Liver (tissue), 8 donors: ENCODE measurements at regions not wholly inside any gene's neighbourhood (a gene's known extent, or its start where the extent isn't known, plus 50 kb on each side); places are given as distances from the start of the nearest gene placed in this dataset.

Source experiments
- DNase-seq: peaks from one replicate; pipeline ENCODE4 v3.0.0-alpha.2; 2017; ENCODE audit warnings: low spot score
- H3K27ac ChIP-seq, 2 donors: one replicate each; pipeline ENCODE4 v1.7.0; 2013; ENCODE audit warnings: inconsistent platforms in 2 of 2, low read length in 2 of 2, control low read depth in 1 of 2, low read depth in 1 of 2, mild to moderate bottlenecking in 1 of 2
- H3K27me3 ChIP-seq, 4 donors: one replicate each; pipeline versions ENCODE4 v1.6.1 to v1.7.0; 2013; ENCODE audit warnings: low read length in 3 of 4, inconsistent platforms in 1 of 4, mild to moderate bottlenecking in 1 of 4, moderate library complexity in 1 of 4; ENCODE audit not compliant: control insufficient read depth in 4 of 4, insufficient read depth in 4 of 4
- H3K36me3 ChIP-seq, 4 donors: one replicate each; pipeline versions ENCODE4 v1.6.1 to v1.7.0; 2013; ENCODE audit warnings: low read length in 3 of 4, mild to moderate bottlenecking in 3 of 4, low read depth in 1 of 4, moderate library complexity in 1 of 4; ENCODE audit not compliant: control insufficient read depth in 4 of 4, insufficient read depth in 3 of 4
- H3K4me1 ChIP-seq, 4 donors: one replicate each; pipeline versions ENCODE4 v1.6.1 to v1.7.0; 2013; ENCODE audit warnings: low read length in 3 of 4, mild to moderate bottlenecking in 3 of 4, moderate library complexity in 1 of 4; ENCODE audit not compliant: control insufficient read depth in 4 of 4, insufficient read depth in 4 of 4
- H3K4me3 ChIP-seq, 3 donors: one replicate each; pipeline versions ENCODE4 v1.6.1 to v1.7.0; 2013; ENCODE audit warnings: low read length in 3 of 3, control low read depth in 1 of 3, low read depth in 1 of 3, mild to moderate bottlenecking in 1 of 3
- H3K9ac ChIP-seq, 2 donors: one replicate each; pipeline ENCODE4 v1.7.0; 2013; ENCODE audit warnings: low read length in 2 of 2, mild to moderate bottlenecking in 2 of 2, moderate library complexity in 2 of 2, control low read depth in 1 of 2, low read depth in 1 of 2
- H3K9me3 ChIP-seq, 4 donors: one replicate each; pipeline versions ENCODE4 v1.6.1 to v1.7.0; 2013; ENCODE audit warnings: low read length in 3 of 4; ENCODE audit not compliant: control insufficient read depth in 4 of 4
- EGR1 ChIP-seq, 2 donors: IDR thresholded peaks; 2 replicates each; pipeline ENCODE4 v1.6.1; 2016 to 2018; ENCODE audit warnings: antibody characterized with exemption in 2 of 2, low read depth in 2 of 2
- FOXA1 ChIP-seq: IDR thresholded peaks from 2 replicates; pipeline ENCODE4 v1.6.1; 2016; ENCODE audit warnings: antibody characterized with exemption
- FOXA2 ChIP-seq: IDR thresholded peaks from 2 replicates; pipeline ENCODE4 v1.6.1; 2016; ENCODE audit warnings: antibody characterized with exemption
- GABPA ChIP-seq, 2 donors: IDR thresholded peaks in 1 of 2; conservative IDR thresholded peaks in 1 of 2; 2 replicates each; pipeline ENCODE4 v1.6.1; 2016; ENCODE audit warnings: antibody characterized with exemption in 2 of 2, mild to moderate bottlenecking in 1 of 2, moderate library complexity in 1 of 2
- HNF4A ChIP-seq, 2 donors: conservative IDR thresholded peaks; 2 replicates each; pipeline ENCODE4 v1.6.1; 2016; ENCODE audit warnings: antibody characterized with exemption in 2 of 2, mild to moderate bottlenecking in 2 of 2
- HNF4G ChIP-seq: IDR thresholded peaks from 2 replicates; pipeline ENCODE4 v1.6.1; 2016; ENCODE audit warnings: antibody characterized with exemption
- JUND ChIP-seq, 2 donors: IDR thresholded peaks; 2 replicates each; pipeline ENCODE4 v1.6.1; 2016; ENCODE audit warnings: antibody characterized with exemption in 2 of 2
- NR2F2 ChIP-seq: IDR thresholded peaks from 2 replicates; pipeline ENCODE4 v1.6.1; 2016; ENCODE audit warnings: antibody characterized with exemption
- RAD21 ChIP-seq, 2 donors: IDR thresholded peaks; 2 replicates each; pipeline ENCODE4 v1.6.1; 2016; ENCODE audit warnings: antibody characterized with exemption in 2 of 2, mild to moderate bottlenecking in 2 of 2
- RXRA ChIP-seq, 2 donors: IDR thresholded peaks; 2 replicates each; pipeline ENCODE4 v1.6.1; 2017 to 2018; ENCODE audit warnings: antibody characterized with exemption in 2 of 2, mild to moderate bottlenecking in 1 of 2
- SP1 ChIP-seq: IDR thresholded peaks from 2 replicates; pipeline ENCODE4 v1.6.1; 2018; ENCODE audit warnings: antibody characterized with exemption, mild to moderate bottlenecking
- TAF1 ChIP-seq: conservative IDR thresholded peaks from 2 replicates; pipeline ENCODE4 v1.6.1; 2016; ENCODE audit warnings: antibody characterized with exemption, mild to moderate bottlenecking
- WGBS: extraction: QIAGEN DNeasy Blood & Tissue Kit; methylation state at CpG from one replicate; pipeline ENCODE4 v1.1.7; 2013; 5-methylcytosine and 5-hydroxymethylcytosine counted together
- TF ChIP-seq, protein P1 (sequence below): IDR thresholded peaks from 2 replicates; pipeline ENCODE4 v1.6.1; 2016; ENCODE audit warnings: antibody characterized with exemption
- TF ChIP-seq, protein P2 (sequence below): IDR thresholded peaks from 2 replicates; pipeline ENCODE4 v1.6.1; 2016; ENCODE audit warnings: antibody characterized with exemption, mild to moderate bottlenecking
- TF ChIP-seq, protein P3 (sequence below): fragments of 150-350 bp; IDR thresholded peaks from 2 replicates; pipeline ENCODE4 v1.5.1; 2017; ENCODE audit warnings: improper control_type of control experiment, low read depth, low read length; ENCODE audit not compliant: missing input control
- TF ChIP-seq, protein P4 (sequence below): IDR thresholded peaks from 2 replicates; pipeline ENCODE4 v1.6.1; 2016; ENCODE audit warnings: antibody characterized with exemption
- donor health status: healthy.
- donor health status: healthy.
- donor health status: healthy.
- donor health status: healthy.
- donor health status: healthy.

DNA sequence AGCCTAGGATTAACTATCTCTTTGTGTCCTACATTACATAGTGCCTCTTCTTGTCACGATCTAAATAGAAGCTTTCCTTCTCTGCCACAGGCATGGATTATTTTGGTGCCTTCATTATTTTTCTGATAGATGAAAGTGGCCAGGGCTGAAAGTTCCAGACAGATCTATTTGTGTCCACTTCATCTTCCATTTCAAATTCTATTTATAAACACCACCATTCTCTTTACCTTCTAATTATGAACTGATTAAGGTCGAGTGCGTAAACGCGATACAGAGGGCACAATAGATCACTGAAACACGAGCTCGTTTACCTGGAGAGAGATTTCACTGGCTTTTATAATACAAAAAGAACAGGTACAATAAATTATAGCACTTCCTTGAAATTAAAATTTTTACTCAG lies 105.0 kb downstream of the EDEM1 start:
- Histone ChIP-seq H3K4me3 (no peak overlapping the region), H3K27ac (no peak overlapping the region), H3K4me1 (no peaks in the 10 kb centered on the region), H3K9ac (no peak overlapping the region), H3K36me3 (no peaks in the 10 kb centered on the region), H3K27me3 (no peaks in the 10 kb centered on the region), H3K9me3 (peaks cover 0 to 3% (median 1%) of the 10 kb centered on the region in 4 donors)
- no peak for DNase-seq
- TF ChIP-seq, protein P1, sequence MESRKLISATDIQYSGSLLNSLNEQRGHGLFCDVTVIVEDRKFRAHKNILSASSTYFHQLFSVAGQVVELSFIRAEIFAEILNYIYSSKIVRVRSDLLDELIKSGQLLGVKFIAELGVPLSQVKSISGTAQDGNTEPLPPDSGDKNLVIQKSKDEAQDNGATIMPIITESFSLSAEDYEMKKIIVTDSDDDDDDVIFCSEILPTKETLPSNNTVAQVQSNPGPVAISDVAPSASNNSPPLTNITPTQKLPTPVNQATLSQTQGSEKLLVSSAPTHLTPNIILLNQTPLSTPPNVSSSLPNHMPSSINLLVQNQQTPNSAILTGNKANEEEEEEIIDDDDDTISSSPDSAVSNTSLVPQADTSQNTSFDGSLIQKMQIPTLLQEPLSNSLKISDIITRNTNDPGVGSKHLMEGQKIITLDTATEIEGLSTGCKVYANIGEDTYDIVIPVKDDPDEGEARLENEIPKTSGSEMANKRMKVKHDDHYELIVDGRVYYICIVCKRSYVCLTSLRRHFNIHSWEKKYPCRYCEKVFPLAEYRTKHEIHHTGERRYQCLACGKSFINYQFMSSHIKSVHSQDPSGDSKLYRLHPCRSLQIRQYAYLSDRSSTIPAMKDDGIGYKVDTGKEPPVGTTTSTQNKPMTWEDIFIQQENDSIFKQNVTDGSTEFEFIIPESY: no peak
- TF ChIP-seq RAD21 (IDR thresholded peaks at IDR 0.05) (no peak), TAF1 (no peak), JUND (IDR thresholded peaks at IDR 0.05) (no peak), HNF4A (conservative IDR thresholded peaks at IDR 0.05) (no peak), EGR1 (IDR thresholded peaks at IDR 0.05; ENCODE audit: low read depth in 2 of 2) (no peak)
- TF ChIP-seq, protein P2, sequence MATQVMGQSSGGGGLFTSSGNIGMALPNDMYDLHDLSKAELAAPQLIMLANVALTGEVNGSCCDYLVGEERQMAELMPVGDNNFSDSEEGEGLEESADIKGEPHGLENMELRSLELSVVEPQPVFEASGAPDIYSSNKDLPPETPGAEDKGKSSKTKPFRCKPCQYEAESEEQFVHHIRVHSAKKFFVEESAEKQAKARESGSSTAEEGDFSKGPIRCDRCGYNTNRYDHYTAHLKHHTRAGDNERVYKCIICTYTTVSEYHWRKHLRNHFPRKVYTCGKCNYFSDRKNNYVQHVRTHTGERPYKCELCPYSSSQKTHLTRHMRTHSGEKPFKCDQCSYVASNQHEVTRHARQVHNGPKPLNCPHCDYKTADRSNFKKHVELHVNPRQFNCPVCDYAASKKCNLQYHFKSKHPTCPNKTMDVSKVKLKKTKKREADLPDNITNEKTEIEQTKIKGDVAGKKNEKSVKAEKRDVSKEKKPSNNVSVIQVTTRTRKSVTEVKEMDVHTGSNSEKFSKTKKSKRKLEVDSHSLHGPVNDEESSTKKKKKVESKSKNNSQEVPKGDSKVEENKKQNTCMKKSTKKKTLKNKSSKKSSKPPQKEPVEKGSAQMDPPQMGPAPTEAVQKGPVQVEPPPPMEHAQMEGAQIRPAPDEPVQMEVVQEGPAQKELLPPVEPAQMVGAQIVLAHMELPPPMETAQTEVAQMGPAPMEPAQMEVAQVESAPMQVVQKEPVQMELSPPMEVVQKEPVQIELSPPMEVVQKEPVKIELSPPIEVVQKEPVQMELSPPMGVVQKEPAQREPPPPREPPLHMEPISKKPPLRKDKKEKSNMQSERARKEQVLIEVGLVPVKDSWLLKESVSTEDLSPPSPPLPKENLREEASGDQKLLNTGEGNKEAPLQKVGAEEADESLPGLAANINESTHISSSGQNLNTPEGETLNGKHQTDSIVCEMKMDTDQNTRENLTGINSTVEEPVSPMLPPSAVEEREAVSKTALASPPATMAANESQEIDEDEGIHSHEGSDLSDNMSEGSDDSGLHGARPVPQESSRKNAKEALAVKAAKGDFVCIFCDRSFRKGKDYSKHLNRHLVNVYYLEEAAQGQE: no peak
- 83% methylated on average over 7 of the region's 7 CpGs for WGBS

DNA sequence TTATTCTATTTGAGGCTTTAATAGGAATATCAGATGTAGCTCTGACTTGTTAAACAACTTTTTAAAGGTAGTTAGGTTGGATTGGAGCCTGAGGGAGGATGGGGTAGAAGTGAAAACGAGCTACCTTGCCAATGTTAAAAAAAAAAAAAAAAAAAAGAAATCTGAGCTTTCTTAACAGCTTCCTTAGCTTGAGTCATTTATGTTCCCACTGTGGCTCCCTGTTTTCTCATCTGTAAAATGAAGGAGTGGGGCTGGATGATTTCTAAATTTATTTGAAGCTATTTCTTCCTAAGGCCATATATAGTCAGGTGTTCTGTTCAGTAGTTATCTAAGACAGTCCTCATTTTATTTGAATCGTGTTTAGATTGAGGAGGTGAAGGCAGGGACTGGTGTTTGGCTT lies 105.7 kb downstream of the EDEM1 start:
- Histone ChIP-seq H3K4me3 (no peak overlapping the region), H3K27ac (no peak overlapping the region), H3K4me1 (no peaks in the 10 kb centered on the region), H3K27me3 (no peaks in the 10 kb centered on the region), H3K36me3 (no peaks in the 10 kb centered on the region), H3K9ac (no peak overlapping the region), H3K9me3 (peaks cover 0 to 2% (median 0%) of the 10 kb centered on the region in 4 donors)
- WGBS: 56% methylated on average over 2 of the region's 2 CpGs
- no peak for DNase-seq
- TF ChIP-seq HNF4G (no peak), NR2F2 (no peak), SP1 (no peak), FOXA2 (no peak), RAD21 (IDR thresholded peaks at IDR 0.05) (no peak), FOXA1 (no peak), TAF1 (no peak), RXRA (IDR thresholded peaks at IDR 0.05) (no peak), GABPA (IDR thresholded peaks at IDR 0.05 in 1 of 2, conservative IDR thresholded peaks at IDR 0.05 in 1 of 2) (no peak)
- TF ChIP-seq, protein P1: no peak
- TF ChIP-seq, protein P3, sequence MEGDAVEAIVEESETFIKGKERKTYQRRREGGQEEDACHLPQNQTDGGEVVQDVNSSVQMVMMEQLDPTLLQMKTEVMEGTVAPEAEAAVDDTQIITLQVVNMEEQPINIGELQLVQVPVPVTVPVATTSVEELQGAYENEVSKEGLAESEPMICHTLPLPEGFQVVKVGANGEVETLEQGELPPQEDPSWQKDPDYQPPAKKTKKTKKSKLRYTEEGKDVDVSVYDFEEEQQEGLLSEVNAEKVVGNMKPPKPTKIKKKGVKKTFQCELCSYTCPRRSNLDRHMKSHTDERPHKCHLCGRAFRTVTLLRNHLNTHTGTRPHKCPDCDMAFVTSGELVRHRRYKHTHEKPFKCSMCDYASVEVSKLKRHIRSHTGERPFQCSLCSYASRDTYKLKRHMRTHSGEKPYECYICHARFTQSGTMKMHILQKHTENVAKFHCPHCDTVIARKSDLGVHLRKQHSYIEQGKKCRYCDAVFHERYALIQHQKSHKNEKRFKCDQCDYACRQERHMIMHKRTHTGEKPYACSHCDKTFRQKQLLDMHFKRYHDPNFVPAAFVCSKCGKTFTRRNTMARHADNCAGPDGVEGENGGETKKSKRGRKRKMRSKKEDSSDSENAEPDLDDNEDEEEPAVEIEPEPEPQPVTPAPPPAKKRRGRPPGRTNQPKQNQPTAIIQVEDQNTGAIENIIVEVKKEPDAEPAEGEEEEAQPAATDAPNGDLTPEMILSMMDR: no peak
- TF ChIP-seq, protein P4, sequence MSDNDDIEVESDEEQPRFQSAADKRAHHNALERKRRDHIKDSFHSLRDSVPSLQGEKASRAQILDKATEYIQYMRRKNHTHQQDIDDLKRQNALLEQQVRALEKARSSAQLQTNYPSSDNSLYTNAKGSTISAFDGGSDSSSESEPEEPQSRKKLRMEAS: no peak
- TF ChIP-seq, protein P2: no peak
